CD14-positive monocyte (primary cell): ENCODE measurements at regions not wholly inside any gene's neighbourhood (a gene's known extent, or its start where the extent isn't known, plus 50 kb on each side); places are given as distances from the start of the nearest gene placed in this dataset.

Experiments
- DNase-seq, 3 donors: peaks; one replicate each; pipeline ENCODE4 v3.0.0-alpha.2; 2011 to 2022
- H2AFZ ChIP-seq: 2 replicates; pipeline ENCODE4 v1.6.0; 2012; ENCODE audit warnings: mild to moderate bottlenecking, low read depth, low read length, inconsistent platforms; ENCODE audit not compliant: insufficient read depth, poor library complexity, severe bottlenecking
- H3K27ac ChIP-seq, 2 donors: 1 replicate in 1 of 2; 2 replicates in 1 of 2; pipeline ENCODE4 v1.5.1; 2012 to 2013; ENCODE audit warnings: low read length in 2 of 2, control low read depth in 1 of 2, inconsistent platforms in 1 of 2, low read depth in 1 of 2, mild to moderate bottlenecking in 1 of 2
- H3K27me3 ChIP-seq, 2 donors: one replicate each; pipeline versions ENCODE4 v1.6.0 to v1.6.1; 2011 to 2013; ENCODE audit warnings: low read length in 2 of 2; ENCODE audit not compliant: control insufficient read depth in 2 of 2, insufficient read depth in 2 of 2
- H3K36me3 ChIP-seq, 2 donors: replicated peaks in 1 of 2; 1 replicate in 1 of 2; 2 replicates in 1 of 2; pipeline versions ENCODE4 v1.5.1 to v1.6.1; 2012 to 2013; ENCODE audit warnings: low read length in 2 of 2, control low read depth in 1 of 2, inconsistent platforms in 1 of 2, mild to moderate bottlenecking in 1 of 2; ENCODE audit not compliant: insufficient read depth in 2 of 2, control insufficient read depth in 1 of 2
- H3K4me1 ChIP-seq, 2 donors: 1 replicate in 1 of 2; 2 replicates in 1 of 2; pipeline versions ENCODE4 v1.5.1 to v1.6.1; 2012 to 2013; ENCODE audit warnings: low read length in 2 of 2, control low read depth in 1 of 2, inconsistent platforms in 1 of 2, mild to moderate bottlenecking in 1 of 2, moderate library complexity in 1 of 2; ENCODE audit not compliant: insufficient read depth in 2 of 2, control insufficient read depth in 1 of 2
- H3K4me2 ChIP-seq: replicated peaks from 2 replicates; pipeline ENCODE3; 2012; ENCODE audit warnings: low read length, moderate library complexity, mild to moderate bottlenecking; ENCODE audit not compliant: poor library complexity, severe bottlenecking; ENCODE audit errors: extremely low read depth
- H3K4me3 ChIP-seq, 3 experiments: fragments of 200-600 bp in 1 of 3; sonication (generic) in 1 of 3; replicated peaks in 1 of 3; 1 replicate in 2 of 3; 2 replicates in 1 of 3; pipeline ENCODE4 v1.5.1; 2011 to 2013; ENCODE audit warnings: low read length in 3 of 3, mild to moderate bottlenecking in 3 of 3, control low read depth in 2 of 3, low read depth in 2 of 3, inconsistent platforms in 1 of 3, moderate library complexity in 1 of 3
- H3K79me2 ChIP-seq: 2 replicates; pipeline ENCODE4 v1.6.0; 2012; ENCODE audit warnings: mild to moderate bottlenecking, control low read depth, inconsistent platforms, low read length, moderate library complexity; ENCODE audit not compliant: insufficient read depth
- H3K9ac ChIP-seq: 2 replicates; pipeline ENCODE4 v1.6.0; 2017; ENCODE audit warnings: low read length, mild to moderate bottlenecking; ENCODE audit not compliant: insufficient read depth, poor library complexity, severe bottlenecking
- H3K9me3 ChIP-seq, 2 donors: replicated peaks in 1 of 2; 1 replicate in 1 of 2; 2 replicates in 1 of 2; pipeline versions ENCODE4 v1.5.1 to v1.6.1; 2012 to 2013; ENCODE audit warnings: low read length in 2 of 2, control low read depth in 1 of 2; ENCODE audit not compliant: control insufficient read depth in 1 of 2, insufficient read depth in 1 of 2
- H4K20me1 ChIP-seq: 2 replicates; pipeline ENCODE4 v1.6.0; 2012; ENCODE audit warnings: mild to moderate bottlenecking, low read length, control low read depth, moderate library complexity; ENCODE audit not compliant: insufficient read depth
- H3K27ac Mint-ChIP-seq, 7 donors: one replicate each; pipeline ENCODE4 v1.8.0; 2020; ENCODE audit warnings: mild to moderate bottlenecking in 7 of 7, mixed read lengths in 7 of 7, moderate library complexity in 6 of 7, inconsistent platforms in 2 of 7
- H3K27me3 Mint-ChIP-seq, 3 donors: one replicate each; pipeline ENCODE4 v1.8.0; 2021 to 2022; ENCODE audit warnings: low read depth in 3 of 3, mild to moderate bottlenecking in 3 of 3, mixed read lengths in 3 of 3, moderate library complexity in 3 of 3, inconsistent platforms in 1 of 3
- H3K36me3 Mint-ChIP-seq, 2 donors: one replicate each; pipeline ENCODE4 v1.8.0; 2020; ENCODE audit warnings: mixed read lengths in 2 of 2, inconsistent platforms in 1 of 2, mild to moderate bottlenecking in 1 of 2
- H3K4me1 Mint-ChIP-seq: one replicate; pipeline ENCODE4 v1.8.0; 2020; ENCODE audit warnings: mild to moderate bottlenecking, mixed read lengths
- H3K4me3 Mint-ChIP-seq, 2 donors: one replicate each; pipeline ENCODE4 v1.8.0; 2020; ENCODE audit warnings: mild to moderate bottlenecking in 2 of 2, mixed read lengths in 2 of 2, moderate library complexity in 1 of 2
- H3K9me3 Mint-ChIP-seq, 7 donors: one replicate each; pipeline ENCODE4 v1.8.0; 2020 to 2022; ENCODE audit warnings: mixed read lengths in 7 of 7, mild to moderate bottlenecking in 6 of 7, moderate library complexity in 6 of 7, inconsistent platforms in 2 of 7
- CTCF ChIP-seq: fragments of 200-600 bp; IDR thresholded peaks from one replicate; pipeline ENCODE4 v1.8.0; 2022; ENCODE audit warnings: antibody characterized with exemption, mild to moderate bottlenecking
- WGBS: methylation state at CpG from one replicate; pipeline ENCODE4 v1.1.5; 2013; ENCODE audit warnings: missing lambda C conversion rate; ENCODE audit not compliant: insufficient coverage; 5-methylcytosine and 5-hydroxymethylcytosine counted together
- intact Hi-C, 2 donors: fragments of 100-400 bp; cut with micrococcal nuclease; formaldehyde crosslinking; loops; one replicate each; pipeline versions ENCODE4 v1.15.0 to v1.15.1; 2023

- H3K4me3 Mint-ChIP-seq, result no peak overlapping the region
- H3K27ac Mint-ChIP-seq, result no peak overlapping the region
- H3K4me2 ChIP-seq, result no peak overlapping the region
- H3K36me3 ChIP-seq, result no peaks in the 10 kb centered on the region
- no peak overlapping the region for H3K4me3 ChIP-seq
- DNase-seq, result no peak
- peaks cover 55 to 56% of the 10 kb centered on the region in 2 donors for H3K9me3 ChIP-seq
- TF ChIP-seq CTCF, result no peak
- no peaks in the 10 kb centered on the region for H3K79me2 ChIP-seq
- no peak overlapping the region for H2AFZ ChIP-seq
- H3K9me3 Mint-ChIP-seq, result peaks cover 10 to 37% (median 32%) of the 10 kb centered on the region in 7 donors
- H3K9ac ChIP-seq, result no peak overlapping the region
- H3K27me3 ChIP-seq, result no peaks in the 10 kb centered on the region
- H3K4me1 ChIP-seq, result no peaks in the 10 kb centered on the region
- H3K27me3 Mint-ChIP-seq, result peaks cover 0 to 4% (median 1%) of the 10 kb centered on the region in 3 donors
- H3K27ac ChIP-seq, result no peak overlapping the region
- no peaks in the 10 kb centered on the region for H3K4me1 Mint-ChIP-seq
- no CpG with 5 or more reads among the region's 1 CpG for WGBS
- intact Hi-C loops, result no loop called here
- no peaks in the 10 kb centered on the region for H4K20me1 ChIP-seq
- no peaks in the 10 kb centered on the region for H3K36me3 Mint-ChIP-seq
Measured at GRCh38 chr19:28065026-28065425, 1147.9 kb downstream of the UQCRFS1 start.

GRCh38 chr19:28063702-28064101 lies 1149.2 kb downstream of the UQCRFS1 start:
- no peak overlapping the region for H3K4me2 ChIP-seq
- H3K4me1 ChIP-seq, result no peaks in the 10 kb centered on the region
- Mint-ChIP-seq H3K36me3 (no peaks in the 10 kb centered on the region), H3K27me3 (peaks cover 0 to 4% (median 1%) of the 10 kb centered on the region in 3 donors), H3K4me3 (no peak overlapping the region), H3K27ac (no peak overlapping the region), H3K9me3 (peaks cover 10 to 45% (median 32%) of the 10 kb centered on the region in 7 donors), H3K4me1 (no peaks in the 10 kb centered on the region)
- no peaks in the 10 kb centered on the region for H4K20me1 ChIP-seq
- no peaks in the 10 kb centered on the region for H3K27me3 ChIP-seq
- DNase-seq, result no peak
- TF ChIP-seq CTCF, result no peak
- no peak overlapping the region for H2AFZ ChIP-seq
- intact Hi-C loops, result no loop called here
- no peaks in the 10 kb centered on the region for H3K79me2 ChIP-seq
- H3K4me3 ChIP-seq, result no peak overlapping the region
- H3K9ac ChIP-seq, result no peak overlapping the region
- H3K27ac ChIP-seq, result no peak overlapping the region
- no peaks in the 10 kb centered on the region for H3K36me3 ChIP-seq
- H3K9me3 ChIP-seq, result peaks cover 65% of the 10 kb centered on the region in 2 donors
- 63% methylated on average over 1 of the region's 2 CpGs for WGBS
